Vagina (tissue), 2 donors: ENCODE measurements at regions not wholly inside any gene's neighbourhood (a gene's known extent, or its start where the extent isn't known, plus 50 kb on each side); places are given as distances from the start of the nearest gene placed in this dataset.

Source experiments
- POLR2A ChIP-seq, 2 donors: fragments of 450-650 bp; IDR thresholded peaks; one replicate each; pipeline ENCODE4 v1.6.1; 2017; ENCODE audit warnings: antibody characterized with exemption in 2 of 2, mild to moderate bottlenecking in 2 of 2, moderate library complexity in 2 of 2
- TF ChIP-seq, protein P1 (sequence below), 3 experiments: fragments of 450-650 bp in 2 of 3; fragments of 200-600 bp in 1 of 3; sonication (generic) in 1 of 3; IDR thresholded peaks; one replicate each; pipeline ENCODE4 v1.5.1; 2017 to 2019; ENCODE audit warnings: antibody characterized with exemption in 3 of 3, mild to moderate bottlenecking in 2 of 3, moderate library complexity in 2 of 3

DNA sequence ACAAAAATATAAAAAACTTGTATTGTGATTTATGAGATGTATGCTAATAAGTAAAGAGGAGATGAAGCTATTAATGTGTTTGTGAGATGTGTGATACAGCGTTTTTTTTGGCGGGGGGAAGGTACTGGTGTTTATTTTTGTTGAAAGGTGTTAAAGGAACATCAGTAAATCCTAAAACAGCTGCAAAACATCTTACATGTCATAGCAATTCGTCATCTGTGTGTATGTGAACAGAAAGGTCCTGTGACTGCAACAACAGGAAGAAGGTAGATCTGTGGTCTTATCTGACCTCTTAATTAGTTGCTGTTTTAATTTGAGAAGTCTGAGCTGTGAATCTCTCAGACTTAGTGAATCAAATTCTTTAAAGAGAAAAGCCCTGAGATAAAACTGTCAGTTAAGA is 1041.1 kb downstream of the JRKL start:
- TF ChIP-seq POLR2A (IDR thresholded peaks at IDR 0.05): no peak
- TF ChIP-seq, protein P1, sequence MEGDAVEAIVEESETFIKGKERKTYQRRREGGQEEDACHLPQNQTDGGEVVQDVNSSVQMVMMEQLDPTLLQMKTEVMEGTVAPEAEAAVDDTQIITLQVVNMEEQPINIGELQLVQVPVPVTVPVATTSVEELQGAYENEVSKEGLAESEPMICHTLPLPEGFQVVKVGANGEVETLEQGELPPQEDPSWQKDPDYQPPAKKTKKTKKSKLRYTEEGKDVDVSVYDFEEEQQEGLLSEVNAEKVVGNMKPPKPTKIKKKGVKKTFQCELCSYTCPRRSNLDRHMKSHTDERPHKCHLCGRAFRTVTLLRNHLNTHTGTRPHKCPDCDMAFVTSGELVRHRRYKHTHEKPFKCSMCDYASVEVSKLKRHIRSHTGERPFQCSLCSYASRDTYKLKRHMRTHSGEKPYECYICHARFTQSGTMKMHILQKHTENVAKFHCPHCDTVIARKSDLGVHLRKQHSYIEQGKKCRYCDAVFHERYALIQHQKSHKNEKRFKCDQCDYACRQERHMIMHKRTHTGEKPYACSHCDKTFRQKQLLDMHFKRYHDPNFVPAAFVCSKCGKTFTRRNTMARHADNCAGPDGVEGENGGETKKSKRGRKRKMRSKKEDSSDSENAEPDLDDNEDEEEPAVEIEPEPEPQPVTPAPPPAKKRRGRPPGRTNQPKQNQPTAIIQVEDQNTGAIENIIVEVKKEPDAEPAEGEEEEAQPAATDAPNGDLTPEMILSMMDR (IDR thresholded peaks at IDR 0.05): no peak
